ENCODE measurements at regions not wholly inside any gene's neighbourhood (a gene's known extent, or its start where the extent isn't known, plus 50 kb on each side); places are given as distances from the start of the nearest gene placed in this dataset.

DNA sequence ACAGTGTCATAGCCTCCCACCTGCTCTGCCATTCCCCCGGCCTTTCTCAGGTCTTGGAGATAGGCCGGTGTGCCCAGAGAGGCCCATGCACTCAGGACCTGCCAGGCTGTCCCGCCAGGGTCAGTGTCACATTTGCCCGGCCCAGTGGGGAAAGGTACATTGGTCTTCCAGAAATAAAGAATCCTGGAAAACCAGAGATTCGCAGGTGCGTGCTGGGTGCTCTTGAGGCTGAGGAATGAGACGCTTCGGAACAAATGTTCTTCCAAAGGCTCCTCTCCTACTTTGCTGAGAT lies 205.8 kb upstream of the RTL1 start:
- DNase-seq (ENCODE audit: low read depth, low spot score) (no peak), FAIRE-seq (no peak)
- no peak overlapping the region for H3K27ac ChIP-seq (ENCODE audit: insufficient read depth, low read depth, low read length)
- no peaks in the 10 kb centered on the region for H3K9me1 ChIP-seq (replicated peaks; ENCODE audit: control insufficient read depth, extremely low read depth, insufficient read depth, low read length)
- H3K9me3 ChIP-seq (replicated peaks; ENCODE audit: control insufficient read depth, insufficient read depth, low read length) = no peaks in the 10 kb centered on the region
- H3K79me2 ChIP-seq (ENCODE audit: control insufficient read depth, insufficient read depth, low read length) = no peaks in the 10 kb centered on the region
- H2AFZ ChIP-seq (ENCODE audit: low read depth, low read length) = no peak overlapping the region
- POLR2A ChIA-PET = no interaction called here
- dilution Hi-C loops (cut with MboI; ENCODE audit: extremely low pct_ligation_motif_present, low sequenced_read_pairs) = no loop called here
- no peaks in the 10 kb centered on the region for H3K4me1 ChIP-seq (ENCODE audit: control insufficient read depth, extremely low read depth, insufficient read depth, low read length)
- TF ChIP-seq POLR2AphosphoS5 (IDR thresholded peaks at IDR 0.05; ENCODE audit: insufficient read depth, low read depth, low read length) (no peak), JUN (IDR thresholded peaks at IDR 0.05; ENCODE audit: borderline replicate concordance, insufficient read depth, insufficient read length, low read depth) (no peak), EZH2 (IDR thresholded peaks at IDR 0.05; ENCODE audit: borderline replicate concordance, low read depth, low read length, severe bottlenecking) (no peak), GATA2 (IDR thresholded peaks at IDR 0.05; ENCODE audit: insufficient read depth, insufficient read length, low read depth, low read length) (no peak), FOS (IDR thresholded peaks at IDR 0.05; ENCODE audit: borderline replicate concordance, insufficient read depth, low read length) (no peak), POLR2A (IDR thresholded peaks at IDR 0.05; ENCODE audit: low read depth, low read length) (no peak), MAX (IDR thresholded peaks at IDR 0.05; ENCODE audit: insufficient read depth, insufficient read length) (no peak), MYC (IDR thresholded peaks at IDR 0.05; ENCODE audit: low read depth, low read length) (no peak)
- TF ChIP-seq, protein P1, sequence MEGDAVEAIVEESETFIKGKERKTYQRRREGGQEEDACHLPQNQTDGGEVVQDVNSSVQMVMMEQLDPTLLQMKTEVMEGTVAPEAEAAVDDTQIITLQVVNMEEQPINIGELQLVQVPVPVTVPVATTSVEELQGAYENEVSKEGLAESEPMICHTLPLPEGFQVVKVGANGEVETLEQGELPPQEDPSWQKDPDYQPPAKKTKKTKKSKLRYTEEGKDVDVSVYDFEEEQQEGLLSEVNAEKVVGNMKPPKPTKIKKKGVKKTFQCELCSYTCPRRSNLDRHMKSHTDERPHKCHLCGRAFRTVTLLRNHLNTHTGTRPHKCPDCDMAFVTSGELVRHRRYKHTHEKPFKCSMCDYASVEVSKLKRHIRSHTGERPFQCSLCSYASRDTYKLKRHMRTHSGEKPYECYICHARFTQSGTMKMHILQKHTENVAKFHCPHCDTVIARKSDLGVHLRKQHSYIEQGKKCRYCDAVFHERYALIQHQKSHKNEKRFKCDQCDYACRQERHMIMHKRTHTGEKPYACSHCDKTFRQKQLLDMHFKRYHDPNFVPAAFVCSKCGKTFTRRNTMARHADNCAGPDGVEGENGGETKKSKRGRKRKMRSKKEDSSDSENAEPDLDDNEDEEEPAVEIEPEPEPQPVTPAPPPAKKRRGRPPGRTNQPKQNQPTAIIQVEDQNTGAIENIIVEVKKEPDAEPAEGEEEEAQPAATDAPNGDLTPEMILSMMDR (IDR thresholded peaks at IDR 0.05; ENCODE audit: extremely low read depth in 1 of 2, insufficient read depth in 1 of 2, low read depth in 1 of 2, low read length in 2 of 2) = no peak
- no peak overlapping the region for H3K9ac ChIP-seq (replicated peaks; ENCODE audit: extremely low read depth, insufficient read depth, low read length)
- H4K20me1 ChIP-seq (replicated peaks; ENCODE audit: control insufficient read depth, extremely low read depth, insufficient read depth, low read length) = no peaks in the 10 kb centered on the region
- no peaks in the 10 kb centered on the region for H3K27me3 ChIP-seq (ENCODE audit: control insufficient read depth in 2 of 2, insufficient read depth in 2 of 2, low read length in 2 of 2)
- BruUV-seq (replicated peaks) = no TSS peak
- CTCF ChIA-PET = no interaction called here
- H3K4me2 ChIP-seq (ENCODE audit: insufficient read depth, low read length) = no peak overlapping the region
- no peak overlapping the region for H3K4me3 ChIP-seq (replicated peaks in 1 of 3; ENCODE audit: insufficient read depth in 1 of 3, low read depth in 1 of 3, low read length in 3 of 3)
- no peaks in the 10 kb centered on the region for H3K36me3 ChIP-seq (ENCODE audit: control insufficient read depth in 2 of 2, extremely low read depth in 1 of 2, insufficient read depth in 2 of 2, low read length in 2 of 2)
- intact Hi-C loops (cut with micrococcal nuclease) = no loop called here

Measured in endothelial cell of umbilical vein (primary cell).